ENCODE measurements at regions not wholly inside any gene's neighbourhood (a gene's known extent, or its start where the extent isn't known, plus 50 kb on each side); places are given as distances from the start of the nearest gene placed in this dataset.

DNA sequence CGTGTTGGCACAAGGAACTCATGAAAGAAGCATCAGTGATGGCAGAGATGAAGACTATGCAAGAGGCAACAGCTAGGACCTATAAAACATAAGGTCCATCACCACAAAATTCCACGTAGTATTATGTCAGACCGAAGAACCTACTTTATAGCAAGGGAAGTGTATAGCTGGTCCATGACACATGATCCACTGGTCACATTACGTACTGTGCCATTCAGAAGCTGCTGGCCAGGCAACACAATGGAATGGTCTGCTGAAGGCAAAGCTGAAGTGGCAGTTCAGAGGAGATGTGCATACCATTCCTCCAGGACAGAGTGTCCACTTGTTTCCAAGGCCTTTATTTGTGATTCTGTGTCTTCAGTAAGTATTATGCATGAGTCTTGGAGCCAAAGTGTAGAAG, 215.5 kb upstream of the UGT8 start:
- H3K9me3 ChIP-seq (ENCODE audit: control extremely low read depth in 1 of 3, control insufficient read depth in 2 of 3, insufficient read depth in 1 of 3, low read length in 2 of 3) = no peaks in the 10 kb centered on the region
- ChIA-PET CTCF (interaction anchor here (4.3 kb wide), 1 partner anchor 988 kb away, joined by 78 read pairs; no protein-coding TSS in a partner anchor), POLR2A (no interaction called here)
- Mint-ChIP-seq H3K9me3 (ENCODE audit: insufficient read depth) (no peaks in the 10 kb centered on the region), H3K4me1 (no peaks in the 10 kb centered on the region), H3K27ac (no peak overlapping the region), H3K4me3 (no peak overlapping the region), H3K27me3 (peaks cover 12% of the 10 kb centered on the region)
- intact Hi-C loops (cut with micrococcal nuclease) = no loop called here
- H3K79me2 ChIP-seq (ENCODE audit: control insufficient read depth, insufficient read depth, low read length) = no peaks in the 10 kb centered on the region
- no peak overlapping the region for H2AFZ ChIP-seq (ENCODE audit: insufficient read depth, low read depth, low read length, poor library complexity, severe bottlenecking)
- no peak overlapping the region for H3K4me3 ChIP-seq (ENCODE audit: control extremely low read depth in 1 of 5, extremely low read depth in 1 of 5, insufficient read depth in 1 of 5, low read depth in 2 of 5, low read length in 4 of 5)
- no peak overlapping the region for H3K9ac ChIP-seq (ENCODE audit: low read length)
- H3K36me3 ChIP-seq (replicated peaks in 1 of 2; ENCODE audit: control extremely low read depth in 1 of 2, control insufficient read depth in 1 of 2, extremely low read depth in 1 of 2, insufficient read depth in 2 of 2, low read length in 1 of 2) = no peaks in the 10 kb centered on the region
- peaks cover 0 to 2% (median 0%) of the 10 kb centered on the region in 4 experiments for H3K27me3 ChIP-seq (replicated peaks in 1 of 4; ENCODE audit: control extremely low read depth in 1 of 4, control insufficient read depth in 3 of 4, insufficient read depth in 4 of 4, low read length in 3 of 4)
- no peak overlapping the region for H3K4me2 ChIP-seq (replicated peaks; ENCODE audit: low read depth, low read length, poor library complexity, severe bottlenecking)
- WGBS (ENCODE audit: insufficient coverage) = 90% methylated on average over 2 of the region's 4 CpGs
- no peaks in the 10 kb centered on the region for H3K4me1 ChIP-seq (ENCODE audit: control insufficient read depth in 2 of 2, insufficient read depth in 2 of 2, low read length in 2 of 2)
- H4K20me1 ChIP-seq (ENCODE audit: control insufficient read depth, insufficient read depth, low read length, poor library complexity, severe bottlenecking) = no peaks in the 10 kb centered on the region
- DNase-seq (no peak), ATAC-seq (ENCODE audit: low read depth) (no peak)
- H3K27ac ChIP-seq (ENCODE audit: low read length in 2 of 2) = no peak overlapping the region
- TF ChIP-seq EZH2 (IDR thresholded peaks at IDR 0.05; ENCODE audit: borderline replicate concordance, insufficient read depth, low read depth, low read length, poor library complexity, severe bottlenecking) = no peak
- no peak for TF ChIP-seq CTCF (IDR thresholded peaks at IDR 0.05)

DNA sequence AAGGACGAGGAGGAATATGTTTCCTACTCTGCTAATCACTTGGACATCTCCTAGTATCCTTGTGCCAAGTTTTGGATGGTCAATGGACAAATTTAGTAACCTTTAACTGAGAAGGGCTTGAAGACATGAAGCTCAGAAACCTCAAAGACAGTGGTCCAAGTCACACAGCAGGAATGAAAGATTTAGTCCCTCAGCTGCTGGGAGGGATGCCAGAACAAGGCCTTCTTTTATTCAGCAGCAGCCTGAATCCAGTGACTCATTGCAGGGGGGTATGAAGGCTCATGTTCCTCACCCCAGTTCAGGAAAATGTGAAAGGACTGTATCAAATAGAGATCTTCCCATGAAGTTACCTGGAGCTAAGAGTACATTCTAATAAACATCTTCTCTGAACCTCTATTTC, 214.9 kb upstream of the UGT8 start:
- peaks cover 16% of the 10 kb centered on the region for H3K27me3 Mint-ChIP-seq
- TF ChIP-seq EZH2 (IDR thresholded peaks at IDR 0.05; ENCODE audit: borderline replicate concordance, insufficient read depth, low read depth, low read length, poor library complexity, severe bottlenecking) (no peak), CTCF (IDR thresholded peaks at IDR 0.05) (no peak)
- no peaks in the 10 kb centered on the region for H3K9me3 Mint-ChIP-seq (ENCODE audit: insufficient read depth)
- no peaks in the 10 kb centered on the region for H4K20me1 ChIP-seq (ENCODE audit: control insufficient read depth, insufficient read depth, low read length, poor library complexity, severe bottlenecking)
- H3K9ac ChIP-seq (ENCODE audit: low read length) = no peak overlapping the region
- no peaks in the 10 kb centered on the region for H3K9me3 ChIP-seq (ENCODE audit: control extremely low read depth in 1 of 3, control insufficient read depth in 2 of 3, insufficient read depth in 1 of 3, low read length in 2 of 3)
- H3K36me3 ChIP-seq (replicated peaks in 1 of 2; ENCODE audit: control extremely low read depth in 1 of 2, control insufficient read depth in 1 of 2, extremely low read depth in 1 of 2, insufficient read depth in 2 of 2, low read length in 1 of 2) = no peaks in the 10 kb centered on the region
- H3K27ac ChIP-seq (ENCODE audit: low read length in 2 of 2) = no peak overlapping the region
- no peak overlapping the region for H3K4me3 Mint-ChIP-seq
- no peaks in the 10 kb centered on the region for H3K4me1 Mint-ChIP-seq
- ATAC-seq (ENCODE audit: low read depth) = no peak
- intact Hi-C loops (cut with micrococcal nuclease) = no loop called here
- CTCF ChIA-PET = interaction anchor here (1.5 to 4.3 kb wide), 2 partner anchors 836 to 989 kb away, joined by 4 to 78 read pairs; no protein-coding TSS in a partner anchor
- no peak overlapping the region for H3K4me2 ChIP-seq (replicated peaks; ENCODE audit: low read depth, low read length, poor library complexity, severe bottlenecking)
- POLR2A ChIA-PET = no interaction called here
- no peaks in the 10 kb centered on the region for H3K79me2 ChIP-seq (ENCODE audit: control insufficient read depth, insufficient read depth, low read length)
- no peak overlapping the region for H3K4me3 ChIP-seq (ENCODE audit: control extremely low read depth in 1 of 5, extremely low read depth in 1 of 5, insufficient read depth in 1 of 5, low read depth in 2 of 5, low read length in 4 of 5)
- H3K27me3 ChIP-seq (replicated peaks in 1 of 4; ENCODE audit: control extremely low read depth in 1 of 4, control insufficient read depth in 3 of 4, insufficient read depth in 4 of 4, low read length in 3 of 4) = peaks cover 0 to 3% (median 0%) of the 10 kb centered on the region in 4 experiments
- no peak overlapping the region for H2AFZ ChIP-seq (ENCODE audit: insufficient read depth, low read depth, low read length, poor library complexity, severe bottlenecking)
- no peak overlapping the region for H3K27ac Mint-ChIP-seq
- no peaks in the 10 kb centered on the region for H3K4me1 ChIP-seq (ENCODE audit: control insufficient read depth in 2 of 2, insufficient read depth in 2 of 2, low read length in 2 of 2)
- no CpG with 5 or more reads among the region's 1 CpG for WGBS (ENCODE audit: insufficient coverage)
- DNase-seq = no peak
